IMR-90 (cell line): ENCODE measurements at regions not wholly inside any gene's neighbourhood (a gene's known extent, or its start where the extent isn't known, plus 50 kb on each side); places are given as distances from the start of the nearest gene placed in this dataset.

Source experiments
- BHLHE40 ChIP-seq: fragments of 150-350 bp; IDR thresholded peaks from 2 replicates; pipeline ENCODE4 v1.6.1; 2016; ENCODE audit warnings: mild to moderate bottlenecking, low read depth, low read length
- CHD1 ChIP-seq: IDR thresholded peaks from 2 replicates; pipeline ENCODE4 v1.6.1; 2012; ENCODE audit warnings: low read depth, low read length, improper control_type of control experiment
- FOS ChIP-seq: fragments of 150-350 bp; IDR thresholded peaks from 2 replicates; pipeline ENCODE4 v1.6.1; 2016; ENCODE audit warnings: low read depth, low read length
- MAFK ChIP-seq: IDR thresholded peaks from 2 replicates; pipeline ENCODE4 v1.6.1; 2012; ENCODE audit warnings: low read depth, low read length, improper control_type of control experiment
- MAZ ChIP-seq: IDR thresholded peaks from 2 replicates; pipeline ENCODE4 v1.6.1; 2012; ENCODE audit warnings: low read depth, mild to moderate bottlenecking, low read length, improper control_type of control experiment, moderate library complexity, borderline replicate concordance
- MXI1 ChIP-seq: IDR thresholded peaks from 2 replicates; pipeline ENCODE4 v1.6.1; 2012; ENCODE audit warnings: low read depth, mild to moderate bottlenecking, low read length, moderate library complexity, borderline replicate concordance
- POLR2A ChIP-seq: IDR thresholded peaks from 2 replicates; pipeline ENCODE4 v1.6.1; 2012; ENCODE audit warnings: mild to moderate bottlenecking, low read depth, low read length
- RAD21 ChIP-seq: IDR thresholded peaks from 2 replicates; pipeline ENCODE4 v1.6.1; 2012; ENCODE audit warnings: low read length, improper control_type of control experiment
- RCOR1 ChIP-seq: IDR thresholded peaks from 2 replicates; pipeline ENCODE4 v1.6.1; 2012; ENCODE audit warnings: mild to moderate bottlenecking, low read length, improper control_type of control experiment; ENCODE audit not compliant: insufficient replicate concordance
- RFX5 ChIP-seq: IDR thresholded peaks from 2 replicates; pipeline ENCODE4 v1.8.0; 2012; ENCODE audit warnings: low read depth, mild to moderate bottlenecking, low read length, moderate library complexity
- SMC3 ChIP-seq: fragments of 150-350 bp; IDR thresholded peaks from 2 replicates; pipeline ENCODE4 v1.6.1; 2016; ENCODE audit warnings: low read depth, mild to moderate bottlenecking, antibody characterized with exemption, low read length, moderate library complexity
- TF ChIP-seq, protein P1 (sequence below): conservative IDR thresholded peaks from 2 replicates; pipeline ENCODE4 v1.5.1; 2012; ENCODE audit warnings: mild to moderate bottlenecking, low read depth, low read length, improper control_type of control experiment
- TF ChIP-seq, protein P2 (sequence below): fragments of 150-350 bp; IDR thresholded peaks from 2 replicates; pipeline ENCODE4 v1.6.1; 2016; ENCODE audit warnings: low read depth, mild to moderate bottlenecking, low read length, moderate library complexity, borderline replicate concordance

DNA sequence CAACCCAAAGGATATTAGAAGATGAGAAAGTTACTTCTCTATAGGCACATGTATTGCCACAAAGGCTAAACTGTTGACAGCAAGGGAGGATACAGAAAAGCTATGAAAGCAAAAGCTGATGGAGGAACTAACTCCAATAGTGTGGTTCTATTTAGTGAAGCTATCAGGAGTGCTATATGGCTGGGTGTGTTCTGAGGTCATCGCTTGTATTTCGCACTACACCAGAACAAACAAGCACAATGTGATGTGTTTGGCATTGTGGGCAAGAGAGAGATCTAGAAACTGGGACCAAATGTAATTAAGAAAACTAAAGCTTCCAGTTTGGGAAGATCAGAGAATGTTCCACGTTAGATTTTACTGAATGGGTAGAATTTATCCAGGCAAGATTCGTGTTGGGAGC lies 220.4 kb upstream of the UMPS start:
- TF ChIP-seq, protein P1, sequence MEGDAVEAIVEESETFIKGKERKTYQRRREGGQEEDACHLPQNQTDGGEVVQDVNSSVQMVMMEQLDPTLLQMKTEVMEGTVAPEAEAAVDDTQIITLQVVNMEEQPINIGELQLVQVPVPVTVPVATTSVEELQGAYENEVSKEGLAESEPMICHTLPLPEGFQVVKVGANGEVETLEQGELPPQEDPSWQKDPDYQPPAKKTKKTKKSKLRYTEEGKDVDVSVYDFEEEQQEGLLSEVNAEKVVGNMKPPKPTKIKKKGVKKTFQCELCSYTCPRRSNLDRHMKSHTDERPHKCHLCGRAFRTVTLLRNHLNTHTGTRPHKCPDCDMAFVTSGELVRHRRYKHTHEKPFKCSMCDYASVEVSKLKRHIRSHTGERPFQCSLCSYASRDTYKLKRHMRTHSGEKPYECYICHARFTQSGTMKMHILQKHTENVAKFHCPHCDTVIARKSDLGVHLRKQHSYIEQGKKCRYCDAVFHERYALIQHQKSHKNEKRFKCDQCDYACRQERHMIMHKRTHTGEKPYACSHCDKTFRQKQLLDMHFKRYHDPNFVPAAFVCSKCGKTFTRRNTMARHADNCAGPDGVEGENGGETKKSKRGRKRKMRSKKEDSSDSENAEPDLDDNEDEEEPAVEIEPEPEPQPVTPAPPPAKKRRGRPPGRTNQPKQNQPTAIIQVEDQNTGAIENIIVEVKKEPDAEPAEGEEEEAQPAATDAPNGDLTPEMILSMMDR = no peak
- no peak for TF ChIP-seq RCOR1
- no peak for TF ChIP-seq POLR2A
- TF ChIP-seq MXI1 = no peak
- no peak for TF ChIP-seq MAFK
- TF ChIP-seq MAZ = no peak
- no peak for TF ChIP-seq BHLHE40
- TF ChIP-seq SMC3 = no peak
- TF ChIP-seq RFX5 = no peak
- no peak for TF ChIP-seq FOS
- no peak for TF ChIP-seq CHD1
- TF ChIP-seq, protein P2, sequence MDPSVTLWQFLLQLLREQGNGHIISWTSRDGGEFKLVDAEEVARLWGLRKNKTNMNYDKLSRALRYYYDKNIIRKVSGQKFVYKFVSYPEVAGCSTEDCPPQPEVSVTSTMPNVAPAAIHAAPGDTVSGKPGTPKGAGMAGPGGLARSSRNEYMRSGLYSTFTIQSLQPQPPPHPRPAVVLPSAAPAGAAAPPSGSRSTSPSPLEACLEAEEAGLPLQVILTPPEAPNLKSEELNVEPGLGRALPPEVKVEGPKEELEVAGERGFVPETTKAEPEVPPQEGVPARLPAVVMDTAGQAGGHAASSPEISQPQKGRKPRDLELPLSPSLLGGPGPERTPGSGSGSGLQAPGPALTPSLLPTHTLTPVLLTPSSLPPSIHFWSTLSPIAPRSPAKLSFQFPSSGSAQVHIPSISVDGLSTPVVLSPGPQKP = no peak
- no peak for TF ChIP-seq RAD21
